Kidney epithelial cell (primary cell): ENCODE measurements at regions not wholly inside any gene's neighbourhood (a gene's known extent, or its start where the extent isn't known, plus 50 kb on each side); places are given as distances from the start of the nearest gene placed in this dataset.
"Not testable (repeated sequence)": the region's sequence is repeated elsewhere in the genome, so short reads cannot be mapped to it uniquely, and the experiment has no call there.

Source experiments
- DNase-seq: peaks from one replicate; pipeline ENCODE4 v3.0.0-alpha.2; 2010; ENCODE audit warnings: low read depth
- H3K27me3 ChIP-seq: 2 replicates; pipeline ENCODE4 v1.6.0; 2011; ENCODE audit warnings: low read length; ENCODE audit not compliant: control insufficient read depth, insufficient read depth
- H3K36me3 ChIP-seq: 2 replicates; pipeline ENCODE4 v1.5.1; 2011; ENCODE audit warnings: low read length; ENCODE audit not compliant: control insufficient read depth, insufficient read depth
- H3K4me3 ChIP-seq: 2 replicates; pipeline ENCODE4 v1.5.1; 2011; ENCODE audit warnings: low read depth, mild to moderate bottlenecking, control low read depth, low read length
- CTCF ChIP-seq: IDR thresholded peaks from 2 replicates; pipeline ENCODE4 v1.5.1; 2011; ENCODE audit warnings: mild to moderate bottlenecking, moderate library complexity, low read length, control low read depth, inconsistent platforms; ENCODE audit not compliant: insufficient read depth, poor library complexity, severe bottlenecking

GRCh38 chr20:19841740-19842139, 83.7 kb downstream of the RIN2 start:
- TF ChIP-seq CTCF: no peak
- no peaks in the 10 kb centered on the region for H3K27me3 ChIP-seq
- no peak overlapping the region for H3K4me3 ChIP-seq
- no peaks in the 10 kb centered on the region for H3K36me3 ChIP-seq
- no peak for DNase-seq

- not testable (repeated sequence) for H3K27me3 ChIP-seq, DNase-seq, H3K36me3 ChIP-seq, H3K4me3 ChIP-seq
These were observed 86.8 kb downstream of the RIN2 start for GRCh38 chr20:19844850-19845249.

- TF ChIP-seq CTCF: no peak
- Histone ChIP-seq H3K36me3 (no peaks in the 10 kb centered on the region), H3K27me3 (no peaks in the 10 kb centered on the region), H3K4me3 (no peak overlapping the region)
- DNase-seq: no peak
These were observed 89.3 kb downstream of the RIN2 start for GRCh38 chr20:19847383-19847782.

GRCh38 chr20:19849341-19850197, 91.5 kb downstream of the RIN2 start:
- no peak overlapping the region for H3K4me3 ChIP-seq

GRCh38 chr20:19850198-19850533, 92.1 kb downstream of the RIN2 start:
- Histone ChIP-seq H3K36me3 (no peaks in the 10 kb centered on the region), H3K27me3 (no peaks in the 10 kb centered on the region), H3K4me3 (no peak overlapping the region)
- no peak for TF ChIP-seq CTCF
- no peak for DNase-seq

More at GRCh38 chr20:19849341-19850197, 91.5 kb downstream of the RIN2 start:
- Histone ChIP-seq H3K27me3 (no peaks in the 10 kb centered on the region), H3K36me3 (no peaks in the 10 kb centered on the region)
- TF ChIP-seq CTCF: no peak
- no peak for DNase-seq

- no peak for TF ChIP-seq CTCF
- no peak for DNase-seq
- Histone ChIP-seq H3K36me3 (no peaks in the 10 kb centered on the region), H3K4me3 (no peak overlapping the region), H3K27me3 (no peaks in the 10 kb centered on the region)
These were observed 93.8 kb downstream of the RIN2 start for GRCh38 chr20:19851861-19852260.
